ENCODE measurements at regions not wholly inside any gene's neighbourhood (a gene's known extent, or its start where the extent isn't known, plus 50 kb on each side); places are given as distances from the start of the nearest gene placed in this dataset.

DNA sequence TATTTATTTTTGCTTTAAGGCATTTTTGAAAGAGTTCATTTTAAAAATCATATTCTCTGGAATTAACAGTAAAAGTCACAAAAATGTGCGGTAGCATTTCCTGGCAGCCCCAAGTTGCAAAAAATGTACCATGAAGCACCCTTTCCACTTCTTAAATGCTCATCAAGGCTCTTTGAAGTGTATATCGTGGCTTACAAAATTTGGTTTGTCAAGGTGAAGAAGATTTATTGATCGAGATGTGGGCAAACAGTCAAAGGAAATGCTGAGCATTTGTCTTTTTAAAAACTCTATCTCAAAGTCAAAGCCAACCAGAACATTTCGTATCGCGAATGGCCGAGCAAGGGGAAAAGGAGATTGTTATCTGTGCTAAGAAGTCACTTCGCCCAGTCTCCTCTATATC, 277.5 kb upstream of the KAZN start:
- H3K36me3 Mint-ChIP-seq (ENCODE audit: low read depth), result no peaks in the 10 kb centered on the region
- no peak overlapping the region for H3K27ac Mint-ChIP-seq
- H3K4me3 Mint-ChIP-seq, result no peak overlapping the region
- ATAC-seq, result no peak
- peaks cover 8% of the 10 kb centered on the region for H3K4me1 Mint-ChIP-seq (ENCODE audit: low read depth)
- ChIA-PET POLR2A (no interaction called here), CTCF (no interaction called here)
- DNase-seq, result no peak
- no peaks in the 10 kb centered on the region for H3K27me3 Mint-ChIP-seq (ENCODE audit: low read depth)
- H3K9me3 Mint-ChIP-seq (ENCODE audit: insufficient read depth), result no peaks in the 10 kb centered on the region

DNA sequence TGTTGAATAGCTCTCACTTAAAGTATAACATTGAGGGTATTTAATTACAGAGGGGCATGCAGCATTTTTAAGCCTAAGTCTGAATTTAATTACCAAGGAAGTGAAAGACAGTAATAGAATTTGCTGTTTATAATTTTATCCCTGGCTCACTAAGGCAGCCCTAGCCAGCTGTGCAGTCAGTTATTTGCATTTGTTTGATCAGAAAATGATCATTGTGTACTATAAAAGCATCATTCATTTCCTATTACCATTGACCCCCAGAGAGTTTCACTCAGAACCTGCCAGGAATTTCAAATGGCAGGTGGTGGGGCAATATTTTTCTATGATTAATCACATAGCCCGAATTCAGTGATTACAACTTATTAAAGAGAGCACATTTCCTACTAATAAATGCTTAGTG, 277.1 kb upstream of the KAZN start:
- Mint-ChIP-seq H3K4me1 (ENCODE audit: low read depth) (peaks cover 8% of the 10 kb centered on the region), H3K4me3 (no peak overlapping the region), H3K27me3 (ENCODE audit: low read depth) (no peaks in the 10 kb centered on the region), H3K9me3 (ENCODE audit: insufficient read depth) (no peaks in the 10 kb centered on the region), H3K27ac (no peak overlapping the region), H3K36me3 (ENCODE audit: low read depth) (no peaks in the 10 kb centered on the region)
- POLR2A ChIA-PET, result no interaction called here
- DNase-seq, result no peak
- ATAC-seq, result no peak
- CTCF ChIA-PET, result no interaction called here

DNA sequence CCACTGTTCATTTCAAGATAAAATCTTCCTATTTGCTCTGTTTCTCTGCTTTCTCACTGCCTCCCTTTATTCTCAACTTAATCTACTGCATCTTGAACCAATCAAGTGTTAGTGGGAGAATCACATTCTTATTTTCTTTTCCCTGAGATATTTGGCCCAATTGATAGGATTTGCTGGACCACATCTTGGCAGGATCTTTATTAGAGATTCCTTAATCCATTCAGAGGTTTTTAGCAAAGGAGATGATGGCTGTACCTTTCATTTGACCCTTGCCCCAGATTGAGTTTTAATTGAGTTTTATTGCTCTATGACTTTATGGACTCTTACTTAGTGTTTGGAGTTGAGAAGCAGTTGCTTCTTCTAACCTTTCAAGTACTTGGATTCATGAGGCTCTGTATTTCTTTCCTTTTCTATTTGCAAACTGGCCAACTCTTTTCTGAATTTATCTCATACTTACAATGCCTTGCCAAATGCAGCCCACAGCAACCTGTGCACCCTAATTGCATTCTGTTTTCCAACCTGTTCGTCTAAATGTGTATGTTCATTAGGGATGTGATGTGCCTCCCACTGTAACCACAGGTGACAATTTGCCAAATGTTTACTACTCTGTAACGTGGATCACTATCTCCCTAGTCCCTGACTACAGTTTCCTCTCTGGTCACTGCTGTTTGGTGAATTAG, 274.8 kb upstream of the KAZN start:
- Mint-ChIP-seq H3K36me3 (ENCODE audit: low read depth) (no peaks in the 10 kb centered on the region), H3K27ac (no peak overlapping the region), H3K27me3 (ENCODE audit: low read depth) (no peaks in the 10 kb centered on the region), H3K9me3 (ENCODE audit: insufficient read depth) (no peaks in the 10 kb centered on the region), H3K4me3 (no peak overlapping the region), H3K4me1 (ENCODE audit: low read depth) (peaks cover 8% of the 10 kb centered on the region)
- POLR2A ChIA-PET, result no interaction called here
- no peak for ATAC-seq
- no peak for DNase-seq
- CTCF ChIA-PET, result no interaction called here

DNA sequence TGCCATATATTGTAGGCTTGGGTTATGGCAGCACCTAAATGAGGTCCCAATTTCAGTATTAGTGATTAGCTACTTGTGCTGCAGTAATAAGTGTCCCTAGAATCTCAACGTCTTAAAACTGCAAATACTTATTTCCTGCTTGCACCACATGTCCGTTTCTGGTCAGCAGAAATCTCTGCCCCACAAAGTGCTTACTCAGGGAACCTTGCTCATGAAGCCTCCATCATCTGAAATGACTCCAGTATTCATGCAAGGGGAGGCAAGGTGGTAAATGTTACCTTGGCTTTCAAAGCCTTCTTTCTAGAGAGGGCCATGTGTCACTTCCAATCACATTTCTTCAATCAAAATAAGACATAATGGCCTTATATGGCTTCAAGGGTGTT, 274.2 kb upstream of the KAZN start:
- H3K36me3 Mint-ChIP-seq (ENCODE audit: low read depth), result no peaks in the 10 kb centered on the region
- no peak for ATAC-seq
- no peak overlapping the region for H3K27ac Mint-ChIP-seq
- ChIA-PET POLR2A (no interaction called here), CTCF (no interaction called here)
- no peaks in the 10 kb centered on the region for H3K27me3 Mint-ChIP-seq (ENCODE audit: low read depth)
- no peak for DNase-seq
- H3K9me3 Mint-ChIP-seq (ENCODE audit: insufficient read depth), result no peaks in the 10 kb centered on the region
- no peak overlapping the region for H3K4me3 Mint-ChIP-seq
- peaks cover 8% of the 10 kb centered on the region for H3K4me1 Mint-ChIP-seq (ENCODE audit: low read depth)

DNA sequence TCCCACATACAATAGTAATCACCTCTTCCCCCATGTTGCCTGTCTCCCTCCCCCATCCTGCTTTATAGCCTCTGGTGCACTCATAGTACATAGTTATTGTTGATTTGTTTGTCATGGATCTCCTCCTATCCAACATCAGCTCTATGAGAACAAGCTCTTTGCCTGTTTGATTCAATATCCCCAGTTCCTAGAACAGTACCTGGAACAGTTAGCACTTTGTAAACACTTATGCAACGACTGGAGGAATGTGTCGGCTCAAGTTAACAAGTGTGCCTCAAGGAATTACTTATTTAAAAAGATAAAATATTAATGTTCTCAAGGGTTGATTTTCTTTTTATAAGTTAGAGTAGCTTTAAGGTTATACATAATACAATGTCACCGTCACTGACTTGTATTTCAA, 271.6 kb upstream of the KAZN start:
- no peaks in the 10 kb centered on the region for H3K27me3 Mint-ChIP-seq (ENCODE audit: low read depth)

DNA sequence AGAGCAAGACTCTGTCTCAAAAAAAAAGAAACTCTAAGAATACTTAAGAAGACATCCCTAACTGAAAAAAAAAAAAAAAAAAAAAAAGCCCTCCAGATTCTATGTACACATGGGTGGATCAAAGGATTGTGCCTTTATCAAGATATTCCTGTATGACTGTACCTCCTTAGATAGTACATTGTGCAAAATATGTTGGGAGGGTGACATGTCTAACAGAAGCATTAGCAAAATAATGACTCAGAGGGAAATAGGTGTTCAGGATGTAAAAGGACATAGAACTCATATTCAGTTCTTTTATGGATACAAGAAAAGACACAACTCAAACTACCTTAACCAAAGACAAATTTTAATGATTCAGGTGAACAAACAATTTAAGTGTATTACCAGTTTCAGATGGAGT, 269.8 kb upstream of the KAZN start:
- H3K36me3 Mint-ChIP-seq (ENCODE audit: low read depth), result no peaks in the 10 kb centered on the region
- ATAC-seq (no peak), DNase-seq (no peak)
- CTCF ChIA-PET, result no interaction called here
- H3K27ac Mint-ChIP-seq, result no peak overlapping the region
- H3K4me3 Mint-ChIP-seq, result no peak overlapping the region
- POLR2A ChIA-PET, result no interaction called here
- H3K9me3 Mint-ChIP-seq (ENCODE audit: insufficient read depth), result no peaks in the 10 kb centered on the region
- H3K27me3 Mint-ChIP-seq (ENCODE audit: low read depth), result no peaks in the 10 kb centered on the region
- H3K4me1 Mint-ChIP-seq (ENCODE audit: low read depth), result peaks cover 10% of the 10 kb centered on the region

More for the DNA sequence above, 271.6 kb upstream of the KAZN start:
- Mint-ChIP-seq H3K9me3 (ENCODE audit: insufficient read depth) (no peaks in the 10 kb centered on the region), H3K36me3 (ENCODE audit: low read depth) (no peaks in the 10 kb centered on the region), H3K27ac (no peak overlapping the region), H3K4me1 (ENCODE audit: low read depth) (no peaks in the 10 kb centered on the region), H3K4me3 (no peak overlapping the region)
- ATAC-seq (no peak), DNase-seq (no peak)
- ChIA-PET POLR2A (no interaction called here), CTCF (interaction anchor here (1.5 kb wide), 1 partner anchor 13 kb away, joined by 3 read pairs; no protein-coding TSS in a partner anchor)

DNA sequence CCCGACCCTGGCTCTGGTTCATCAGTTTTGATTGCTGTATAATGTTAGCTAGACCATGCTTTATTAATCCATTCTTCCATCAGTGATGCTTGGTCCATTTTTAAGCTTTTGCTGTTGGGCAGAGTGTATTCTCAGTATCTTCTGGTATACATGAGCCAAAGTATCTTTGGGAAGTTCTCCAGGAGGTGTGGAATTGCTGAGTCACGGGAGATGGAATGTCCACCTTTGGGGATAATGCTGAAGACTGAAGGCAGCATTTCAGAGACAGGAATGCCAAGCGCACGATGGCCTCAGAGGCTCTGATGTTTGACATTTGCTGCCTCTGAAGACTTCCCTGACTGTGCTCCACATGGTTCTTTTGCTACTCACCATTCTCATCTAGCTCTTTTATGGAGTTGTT, 266.3 kb upstream of the KAZN start:
- Mint-ChIP-seq H3K9me3 (ENCODE audit: insufficient read depth) (no peaks in the 10 kb centered on the region), H3K27me3 (ENCODE audit: low read depth) (no peaks in the 10 kb centered on the region), H3K27ac (no peak overlapping the region), H3K4me1 (ENCODE audit: low read depth) (peaks cover 15% of the 10 kb centered on the region), H3K36me3 (ENCODE audit: low read depth) (no peaks in the 10 kb centered on the region), H3K4me3 (no peak overlapping the region)
- no peak for DNase-seq
- ChIA-PET CTCF (no interaction called here), POLR2A (no interaction called here)
- ATAC-seq, result no peak

DNA sequence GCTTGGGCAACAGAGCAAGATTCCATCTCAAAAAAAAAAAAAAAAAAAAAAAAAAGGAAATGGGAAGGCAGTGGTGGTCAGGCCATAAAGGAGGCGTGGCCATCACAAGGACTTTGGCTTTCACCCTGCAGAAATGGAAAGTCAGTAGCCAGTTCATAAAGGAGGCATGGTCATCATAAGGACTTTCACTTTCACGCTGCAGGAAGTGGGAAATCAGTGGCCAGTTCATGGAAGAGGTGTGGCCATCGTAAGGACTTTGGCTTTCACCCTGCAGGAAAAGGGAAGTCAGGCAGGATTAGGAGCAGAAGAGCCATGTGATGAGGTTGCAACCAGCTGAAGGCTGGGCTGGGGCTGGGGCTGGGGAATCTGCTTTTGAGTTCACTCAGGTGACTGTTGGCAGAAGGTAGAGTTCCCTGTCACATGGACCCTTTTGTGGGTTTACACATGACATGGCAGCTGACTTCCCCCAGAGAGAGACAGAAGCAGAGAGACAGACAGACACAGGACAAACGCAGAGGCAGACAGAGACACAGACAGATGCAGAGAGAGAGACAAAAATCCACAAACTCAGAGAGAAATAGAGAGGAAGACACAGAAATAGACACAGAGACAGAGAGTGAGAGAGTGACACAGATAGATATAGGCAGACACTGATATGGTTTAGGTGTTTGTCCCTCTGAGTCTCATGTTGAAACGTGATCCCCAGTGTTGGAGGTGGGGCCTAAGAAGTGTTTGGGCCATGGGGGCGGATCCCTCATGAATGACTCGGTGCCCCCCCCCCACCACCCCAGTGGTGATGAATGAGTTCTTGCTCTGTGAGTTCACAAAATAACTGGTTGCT, 263.9 kb upstream of the KAZN start:
- Mint-ChIP-seq H3K9me3 (ENCODE audit: insufficient read depth) (no peaks in the 10 kb centered on the region), H3K4me3 (no peak overlapping the region), H3K36me3 (ENCODE audit: low read depth) (no peaks in the 10 kb centered on the region), H3K4me1 (ENCODE audit: low read depth) (peaks cover 15% of the 10 kb centered on the region), H3K27me3 (ENCODE audit: low read depth) (no peaks in the 10 kb centered on the region), H3K27ac (peak overlapping the region; percentile 44)
- ChIA-PET CTCF (no interaction called here), POLR2A (no interaction called here)
- no peak for ATAC-seq
- DNase-seq, result no peak

DNA sequence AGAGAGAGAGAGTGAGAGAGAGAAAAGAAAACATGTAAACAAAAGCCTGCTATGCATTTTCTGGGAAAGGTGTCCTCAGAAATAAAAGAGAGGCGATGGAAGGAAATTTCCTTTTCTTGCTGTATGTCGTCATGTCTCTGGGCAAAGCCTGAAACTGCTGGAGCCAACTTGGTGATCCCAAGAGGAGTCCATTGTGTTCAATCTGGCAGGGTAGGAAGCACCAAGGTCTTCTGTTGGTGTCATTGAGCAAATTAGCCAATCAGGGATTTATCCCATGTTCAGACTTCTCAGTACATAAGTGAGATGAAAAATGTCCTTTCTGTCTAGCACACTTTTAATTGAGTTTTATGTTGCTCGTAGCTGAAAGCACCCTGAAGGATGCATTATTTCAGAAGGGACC, 260.0 kb upstream of the KAZN start:
- no peaks in the 10 kb centered on the region for H3K9me3 Mint-ChIP-seq (ENCODE audit: insufficient read depth)

DNA sequence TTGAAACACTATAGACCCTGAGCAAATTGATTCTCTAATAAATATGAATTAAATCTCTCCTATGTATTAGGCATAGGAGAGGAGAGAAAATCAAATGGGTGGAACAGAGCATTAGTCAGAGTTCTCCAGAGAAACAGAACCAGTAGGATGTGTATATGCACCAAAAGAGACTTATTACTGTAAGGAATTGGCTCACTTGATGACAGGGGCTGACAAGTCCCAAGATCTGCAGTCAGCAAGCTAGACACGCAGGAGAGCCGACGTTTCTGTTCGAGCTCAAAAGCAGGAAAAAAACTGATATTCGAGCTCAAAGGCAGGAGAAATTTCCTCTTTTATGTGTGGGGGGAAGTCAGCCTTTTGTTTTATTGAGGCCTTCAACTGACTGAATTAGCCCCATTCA, 259.2 kb upstream of the KAZN start:
- ChIA-PET CTCF (interaction anchor here (1.1 kb wide), 1 partner anchor 13 kb away, joined by 3 read pairs; no protein-coding TSS in a partner anchor), POLR2A (no interaction called here)
- Mint-ChIP-seq H3K36me3 (ENCODE audit: low read depth) (no peaks in the 10 kb centered on the region), H3K27me3 (ENCODE audit: low read depth) (peaks cover 3% of the 10 kb centered on the region), H3K4me1 (ENCODE audit: low read depth) (peaks cover 5% of the 10 kb centered on the region), H3K27ac (no peak overlapping the region), H3K9me3 (ENCODE audit: insufficient read depth) (no peaks in the 10 kb centered on the region), H3K4me3 (no peak overlapping the region)
- ATAC-seq, result no peak
- no peak for DNase-seq

More for the DNA sequence above, 260.0 kb upstream of the KAZN start:
- DNase-seq (no peak), ATAC-seq (no peak)
- Mint-ChIP-seq H3K36me3 (ENCODE audit: low read depth) (no peaks in the 10 kb centered on the region), H3K27ac (no peak overlapping the region), H3K4me3 (no peak overlapping the region), H3K27me3 (ENCODE audit: low read depth) (peaks cover 3% of the 10 kb centered on the region), H3K4me1 (ENCODE audit: low read depth) (peaks cover 7% of the 10 kb centered on the region)
- ChIA-PET POLR2A (no interaction called here), CTCF (no interaction called here)

DNA sequence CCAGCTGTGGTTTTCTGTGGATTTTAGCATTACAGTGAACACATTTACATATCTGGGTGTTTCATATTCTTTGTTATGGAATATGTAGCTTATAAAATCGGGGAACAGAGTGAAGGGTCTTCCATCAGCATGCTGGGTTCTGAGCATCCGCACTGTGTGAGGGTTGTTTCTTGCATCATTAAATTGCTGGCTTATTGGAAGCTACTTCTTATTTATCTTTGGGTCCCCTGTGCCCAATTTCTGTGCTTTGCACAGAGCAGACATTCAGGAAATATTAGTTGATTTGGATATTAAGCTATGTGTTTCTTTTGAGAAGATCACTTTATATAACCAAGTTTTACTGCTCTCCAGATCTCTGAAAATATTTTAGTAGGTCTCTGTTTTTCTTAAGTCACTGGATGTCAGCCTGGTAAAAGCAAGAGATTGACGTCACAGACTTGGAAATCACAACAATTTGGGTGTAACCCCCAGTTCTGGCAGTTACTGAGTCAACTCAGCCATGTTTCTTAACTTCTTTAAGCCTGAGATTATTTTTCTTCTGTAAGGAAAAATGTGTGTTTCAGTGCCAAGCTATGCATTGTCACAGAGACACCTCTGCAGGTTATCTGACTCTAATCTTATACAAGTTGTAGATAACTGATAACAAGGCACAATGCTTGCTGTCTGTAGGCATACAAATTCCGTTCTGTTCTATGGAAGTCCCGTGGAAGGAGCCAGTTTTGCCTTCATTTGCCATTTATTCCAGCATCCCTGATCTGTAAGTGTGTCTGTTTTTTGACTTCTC, 258.3 kb upstream of the KAZN start:
- ATAC-seq (no peak), DNase-seq (no peak)
- ChIA-PET POLR2A (no interaction called here), CTCF (interaction anchor here (1.1 kb wide), 1 partner anchor 14 kb away, joined by 3 read pairs; no protein-coding TSS in a partner anchor)
- Mint-ChIP-seq H3K4me1 (ENCODE audit: low read depth) (no peaks in the 10 kb centered on the region), H3K27me3 (ENCODE audit: low read depth) (peaks cover 3% of the 10 kb centered on the region), H3K9me3 (ENCODE audit: insufficient read depth) (no peaks in the 10 kb centered on the region), H3K4me3 (no peak overlapping the region), H3K36me3 (ENCODE audit: low read depth) (no peaks in the 10 kb centered on the region), H3K27ac (no peak overlapping the region)

DNA sequence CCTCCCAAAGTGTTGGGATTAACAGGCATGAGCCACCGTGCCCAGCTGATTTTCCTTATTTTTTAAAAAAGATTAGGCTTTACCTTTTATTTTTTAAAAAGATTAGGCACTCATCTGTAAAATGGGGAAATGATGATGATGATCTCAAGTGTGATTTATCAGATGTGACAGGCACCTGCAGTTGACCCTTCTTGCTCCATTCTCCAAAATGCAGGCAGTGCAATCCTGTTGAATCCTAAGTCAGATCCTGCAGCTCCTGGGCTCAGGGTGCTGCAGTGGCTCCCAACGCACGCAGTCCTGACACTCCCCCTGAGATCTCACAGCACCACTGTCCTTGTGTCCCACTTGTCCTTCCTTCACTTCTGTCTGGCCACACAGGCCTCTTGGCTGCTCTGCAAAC, 257.3 kb upstream of the KAZN start:
- H3K36me3 Mint-ChIP-seq (ENCODE audit: low read depth), result no peaks in the 10 kb centered on the region
- H3K4me3 Mint-ChIP-seq, result no peak overlapping the region
- no peaks in the 10 kb centered on the region for H3K4me1 Mint-ChIP-seq (ENCODE audit: low read depth)
- no peaks in the 10 kb centered on the region for H3K9me3 Mint-ChIP-seq (ENCODE audit: insufficient read depth)
- DNase-seq, result no peak
- H3K27ac Mint-ChIP-seq, result no peak overlapping the region
- peaks cover 3% of the 10 kb centered on the region for H3K27me3 Mint-ChIP-seq (ENCODE audit: low read depth)
- no peak for ATAC-seq
- ChIA-PET POLR2A (no interaction called here), CTCF (no interaction called here)

Data from activated CD8-positive, alpha-beta T cell treated with anti-CD3 and anti-CD28 coated beads, Interleukin-2, amount 10 ng/mL, durations not matched to agents 7 days and 5 days (primary cell).